SKM-1 (cell line): ENCODE measurements at regions not wholly inside any gene's neighbourhood (a gene's known extent, or its start where the extent isn't known, plus 50 kb on each side); places are given as distances from the start of the nearest gene placed in this dataset.

Experiments
- DNase-seq: peaks from one replicate; lab custom pipeline; 2025; ENCODE audit not compliant: unreplicated experiment; lab: John Stamatoyannopoulos, UW

GRCh38 chr1:213828867-213829266 is 158.9 kb upstream of the PROX1 start:
- no peak for DNase-seq

GRCh38 chr1:213829780-213830179 is 158.0 kb upstream of the PROX1 start:
- DNase-seq: no peak

- DNase-seq: no peak
Measured at GRCh38 chr1:213830371-213830770, 157.4 kb upstream of the PROX1 start.

GRCh38 chr1:213840575-213840974 is 147.2 kb upstream of the PROX1 start:
- DNase-seq: no peak

- no peak for DNase-seq
Measured at GRCh38 chr1:213844632-213845031, 143.1 kb upstream of the PROX1 start.

- DNase-seq: no peak
Measured at GRCh38 chr1:213852107-213852506, 135.7 kb upstream of the PROX1 start.

GRCh38 chr1:213858581-213858980 is 129.2 kb upstream of the PROX1 start:
- DNase-seq: no peak

GRCh38 chr1:213861841-213862240 is 125.9 kb upstream of the PROX1 start:
- DNase-seq: no peak

GRCh38 chr1:213864091-213864490 is 123.7 kb upstream of the PROX1 start:
- DNase-seq: no peak

GRCh38 chr1:213868482-213868881 is 119.3 kb upstream of the PROX1 start:
- no peak for DNase-seq

GRCh38 chr1:213871179-213871578 is 116.6 kb upstream of the PROX1 start:
- no peak for DNase-seq

GRCh38 chr1:213874789-213875188 is 113.0 kb upstream of the PROX1 start:
- DNase-seq: no peak

GRCh38 chr1:213876531-213876930 is 111.2 kb upstream of the PROX1 start:
- no peak for DNase-seq

GRCh38 chr1:213883618-213884017 is 104.2 kb upstream of the PROX1 start:
- DNase-seq: no peak

GRCh38 chr1:213884402-213884801 is 103.4 kb upstream of the PROX1 start:
- DNase-seq: no peak

GRCh38 chr1:213884942-213885341 is 102.8 kb upstream of the PROX1 start:
- no peak for DNase-seq

GRCh38 chr1:213887842-213888241 is 99.9 kb upstream of the PROX1 start:
- no peak for DNase-seq

- no peak for DNase-seq
Measured at GRCh38 chr1:213891989-213892902, 95.5 kb upstream of the PROX1 start.

- DNase-seq: no peak
Measured at GRCh38 chr1:213898684-213899083, 89.1 kb upstream of the PROX1 start.

GRCh38 chr1:213899413-213899812 is 88.4 kb upstream of the PROX1 start:
- DNase-seq: peak; percentile 85

GRCh38 chr1:213905344-213905743 is 82.4 kb upstream of the PROX1 start:
- DNase-seq: no peak

GRCh38 chr1:213908521-213908920 is 79.3 kb upstream of the PROX1 start:
- no peak for DNase-seq

- DNase-seq: no peak
Measured at GRCh38 chr1:213914392-213914791, 73.4 kb upstream of the PROX1 start.
